Vagina (tissue), 2 donors: ENCODE measurements at regions not wholly inside any gene's neighbourhood (a gene's known extent, or its start where the extent isn't known, plus 50 kb on each side); places are given as distances from the start of the nearest gene placed in this dataset.
"Not testable (repeated sequence)": the region's sequence is repeated elsewhere in the genome, so short reads cannot be mapped to it uniquely, and the experiment has no call there.

Experiments used
- DNase-seq, 2 donors: peaks; one replicate each; pipeline ENCODE4 v3.0.0-alpha.2; 2017; ENCODE audit errors: extremely low spot score in 2 of 2
- H3K27ac ChIP-seq: fragments of 200-600 bp; sonication (generic); one replicate; pipeline ENCODE4 v1.5.1; 2019
- H3K27me3 ChIP-seq: fragments of 200-600 bp; sonication (generic); one replicate; pipeline ENCODE4 v1.5.1; 2019
- H3K36me3 ChIP-seq, 2 donors: fragments of 200-600 bp; sonication (generic); one replicate each; pipeline ENCODE4 v1.5.1; 2017 to 2019
- H3K4me1 ChIP-seq: fragments of 200-600 bp; sonication (generic); one replicate; pipeline ENCODE4 v1.5.1; 2019
- H3K4me3 ChIP-seq, 2 donors: fragments of 200-600 bp; sonication (generic); 1 replicate in 1 of 2; 2 replicates in 1 of 2; pipeline ENCODE4 v1.5.1; 2016 to 2019
- H3K9me3 ChIP-seq: fragments of 200-600 bp; sonication (generic); one replicate; pipeline ENCODE4 v1.5.1; 2019
- CTCF ChIP-seq, 3 experiments: fragments of 450-650 bp in 2 of 3; fragments of 200-600 bp in 1 of 3; sonication (generic) in 1 of 3; IDR thresholded peaks; one replicate each; pipeline ENCODE4 v1.5.1; 2017 to 2019; ENCODE audit warnings: antibody characterized with exemption in 3 of 3, mild to moderate bottlenecking in 2 of 3, moderate library complexity in 2 of 3
- POLR2A ChIP-seq, 2 donors: fragments of 450-650 bp; IDR thresholded peaks; one replicate each; pipeline ENCODE4 v1.6.1; 2017; ENCODE audit warnings: antibody characterized with exemption in 2 of 2, mild to moderate bottlenecking in 2 of 2, moderate library complexity in 2 of 2
- POLR2AphosphoS5 ChIP-seq, 2 donors: sonication (generic); formaldehyde crosslinking; IDR thresholded peaks; one replicate each; pipeline ENCODE4 v1.9.0; 2017; ENCODE audit warnings: antibody characterized with exemption in 2 of 2, mild to moderate bottlenecking in 2 of 2, low read depth in 1 of 2; ENCODE audit not compliant: insufficient read depth in 1 of 2
- intact Hi-C: fragments of 100-400 bp; cut with DNase I; formaldehyde crosslinking; loops from one replicate; pipeline ENCODE4 v1.15.1; 2023

- TF ChIP-seq POLR2A (IDR thresholded peaks at IDR 0.05) (no peak), CTCF (IDR thresholded peaks at IDR 0.05) (no peak), POLR2AphosphoS5 (IDR thresholded peaks at IDR 0.05; ENCODE audit: insufficient read depth in 1 of 2, low read depth in 1 of 2) (no peak)
- intact Hi-C loops, result loop anchor here (10.0 kb wide), 1 partner anchor 625 kb away; no protein-coding TSS in a partner anchor
- Histone ChIP-seq H3K27ac (no peak overlapping the region), H3K4me1 (peaks cover 13% of the 10 kb centered on the region), H3K4me3 (no peak overlapping the region), H3K9me3 (no peaks in the 10 kb centered on the region), H3K27me3 (no peaks in the 10 kb centered on the region), H3K36me3 (no peaks in the 10 kb centered on the region)
- no peak for DNase-seq
These were observed 135.0 kb upstream of the FAT4 start for GRCh38 chr4:125179727-125180126.

GRCh38 chr4:125169192-125169591 lies 145.6 kb upstream of the FAT4 start:
- Histone ChIP-seq H3K9me3 (no peaks in the 10 kb centered on the region), H3K27me3 (no peaks in the 10 kb centered on the region), H3K4me1 (no peaks in the 10 kb centered on the region), H3K4me3 (no peak overlapping the region), H3K27ac (no peak overlapping the region), H3K36me3 (no peaks in the 10 kb centered on the region)
- TF ChIP-seq POLR2AphosphoS5 (IDR thresholded peaks at IDR 0.05; ENCODE audit: insufficient read depth in 1 of 2, low read depth in 1 of 2) (no peak), POLR2A (IDR thresholded peaks at IDR 0.05) (no peak), CTCF (IDR thresholded peaks at IDR 0.05) (no peak)
- no peak for DNase-seq
- intact Hi-C loops, result no loop called here

- Histone ChIP-seq H3K36me3 (no peaks in the 10 kb centered on the region), H3K27me3 (no peaks in the 10 kb centered on the region), H3K4me3 (no peak overlapping the region), H3K9me3 (no peaks in the 10 kb centered on the region), H3K27ac (no peak overlapping the region), H3K4me1 (no peaks in the 10 kb centered on the region)
- intact Hi-C loops, result no loop called here
- TF ChIP-seq POLR2A (IDR thresholded peaks at IDR 0.05) (no peak), CTCF (IDR thresholded peaks at IDR 0.05) (no peak), POLR2AphosphoS5 (IDR thresholded peaks at IDR 0.05; ENCODE audit: insufficient read depth in 1 of 2, low read depth in 1 of 2) (no peak)
- no peak for DNase-seq
These were observed 146.2 kb upstream of the FAT4 start for GRCh38 chr4:125168531-125168930.

- H3K27ac ChIP-seq, H3K36me3 ChIP-seq, DNase-seq, H3K4me1 ChIP-seq, H3K27me3 ChIP-seq, H3K9me3 ChIP-seq, intact Hi-C loops, H3K4me3 ChIP-seq: not testable (repeated sequence)
These were observed 148.7 kb upstream of the FAT4 start for GRCh38 chr4:125166012-125166411.

- TF ChIP-seq POLR2AphosphoS5 (IDR thresholded peaks at IDR 0.05; ENCODE audit: insufficient read depth in 1 of 2, low read depth in 1 of 2) (no peak), POLR2A (IDR thresholded peaks at IDR 0.05) (no peak), CTCF (IDR thresholded peaks at IDR 0.05) (no peak)
- no peaks in the 10 kb centered on the region for H3K9me3 ChIP-seq
- no peaks in the 10 kb centered on the region for H3K36me3 ChIP-seq
- H3K27me3 ChIP-seq, result no peaks in the 10 kb centered on the region
- H3K4me3 ChIP-seq, result no peak overlapping the region
- H3K27ac ChIP-seq, result no peak overlapping the region
- intact Hi-C loops, result no loop called here
- DNase-seq, result no peak
- H3K4me1 ChIP-seq, result no peaks in the 10 kb centered on the region
These were observed 155.8 kb upstream of the FAT4 start for GRCh38 chr4:125159001-125159400.

- Histone ChIP-seq H3K27me3 (no peaks in the 10 kb centered on the region), H3K4me3 (no peak overlapping the region), H3K27ac (no peak overlapping the region), H3K4me1 (no peaks in the 10 kb centered on the region), H3K36me3 (no peaks in the 10 kb centered on the region), H3K9me3 (no peaks in the 10 kb centered on the region)
- DNase-seq, result no peak
- intact Hi-C loops, result no loop called here
- TF ChIP-seq CTCF (IDR thresholded peaks at IDR 0.05), result no peak
- no peak for TF ChIP-seq POLR2A (IDR thresholded peaks at IDR 0.05)
- no peak for TF ChIP-seq POLR2AphosphoS5 (IDR thresholded peaks at IDR 0.05; ENCODE audit: insufficient read depth in 1 of 2, low read depth in 1 of 2)
These were observed 159.5 kb upstream of the FAT4 start for GRCh38 chr4:125155251-125155650.
